ENCODE measurements at regions not wholly inside any gene's neighbourhood (a gene's known extent, or its start where the extent isn't known, plus 50 kb on each side); places are given as distances from the start of the nearest gene placed in this dataset.
"Not testable (repeated sequence)": the region's sequence is repeated elsewhere in the genome, so short reads cannot be mapped to it uniquely, and the experiment has no call there.

DNA sequence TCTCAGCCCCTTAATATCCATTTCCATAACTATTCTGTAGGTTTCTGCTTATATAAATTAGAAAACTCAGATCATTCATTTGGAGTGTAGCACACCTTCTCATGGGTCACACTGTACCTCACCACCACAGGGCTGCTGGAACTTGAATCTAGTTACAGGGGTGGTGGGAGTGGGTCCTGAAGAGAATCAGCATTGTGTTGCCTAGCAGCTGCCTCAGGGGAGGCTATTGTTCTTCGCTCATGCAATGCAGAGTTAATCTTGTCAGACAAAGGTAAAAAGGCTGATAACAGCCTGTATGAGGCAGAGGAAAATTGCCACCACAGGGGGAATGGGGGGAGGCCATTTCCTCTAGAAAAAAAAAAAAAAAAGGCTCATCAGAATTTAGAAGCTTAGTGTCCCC lies 496.0 kb upstream of the ADGRB3 start:
- DNase-seq = no peak

DNA sequence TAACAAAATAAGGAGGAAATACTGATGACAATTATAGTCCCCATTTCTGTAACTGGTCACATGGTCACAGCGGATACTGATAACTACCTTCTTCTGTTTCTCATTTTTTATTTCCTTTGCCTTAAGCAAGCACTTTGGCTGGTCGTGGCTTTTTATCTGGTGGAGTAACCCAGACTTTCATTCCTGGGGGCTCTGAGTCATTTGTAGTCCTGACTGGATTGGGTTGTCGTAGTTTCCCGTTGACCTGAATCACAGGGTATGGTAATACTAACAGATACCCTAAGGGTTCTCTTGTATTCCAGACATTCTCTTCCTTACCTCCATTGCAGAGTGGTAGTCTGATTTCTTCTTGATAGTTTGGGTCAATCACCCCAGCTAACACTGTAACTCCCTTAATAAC lies 500.3 kb upstream of the ADGRB3 start:
- no peak for DNase-seq

DNA sequence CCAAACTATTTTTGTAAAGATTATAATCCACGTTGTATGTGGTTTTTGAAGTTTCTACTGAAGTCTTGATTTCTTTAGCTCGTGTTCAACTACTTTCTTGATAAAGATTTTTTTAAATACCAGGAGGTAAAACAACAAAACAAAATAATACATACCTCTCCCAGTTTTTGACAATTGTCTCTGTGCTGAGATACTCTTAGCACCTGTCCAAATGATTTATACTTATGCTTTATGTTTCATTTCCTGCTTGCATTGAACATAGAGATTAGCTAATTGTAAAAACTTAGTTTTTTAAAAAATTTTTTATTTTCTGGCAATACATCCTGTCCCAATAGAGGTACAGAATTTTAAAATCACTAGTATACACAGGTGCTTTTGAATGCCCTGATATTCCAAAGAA lies 506.9 kb upstream of the ADGRB3 start:
- DNase-seq = no peak

DNA sequence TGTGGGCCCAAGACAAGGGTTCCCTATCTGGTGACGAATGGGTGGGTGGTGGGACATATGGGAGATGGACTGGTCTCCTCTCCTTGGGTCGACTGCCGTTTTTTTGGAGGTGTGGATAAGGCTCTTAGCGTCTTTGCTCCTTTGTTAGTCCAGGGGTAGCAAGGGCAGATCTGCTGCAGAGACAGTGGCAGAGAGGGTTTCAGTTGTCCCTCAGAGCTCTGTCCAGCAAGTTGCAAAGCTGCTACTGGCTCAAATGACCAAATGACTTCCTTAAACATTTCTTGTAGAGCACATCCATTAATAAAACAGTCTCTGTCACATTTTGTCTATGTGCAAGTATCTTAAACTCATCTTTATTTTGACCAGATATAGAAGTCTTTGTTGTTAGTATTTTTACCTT lies 508.0 kb upstream of the ADGRB3 start:
- DNase-seq = no peak

DNA sequence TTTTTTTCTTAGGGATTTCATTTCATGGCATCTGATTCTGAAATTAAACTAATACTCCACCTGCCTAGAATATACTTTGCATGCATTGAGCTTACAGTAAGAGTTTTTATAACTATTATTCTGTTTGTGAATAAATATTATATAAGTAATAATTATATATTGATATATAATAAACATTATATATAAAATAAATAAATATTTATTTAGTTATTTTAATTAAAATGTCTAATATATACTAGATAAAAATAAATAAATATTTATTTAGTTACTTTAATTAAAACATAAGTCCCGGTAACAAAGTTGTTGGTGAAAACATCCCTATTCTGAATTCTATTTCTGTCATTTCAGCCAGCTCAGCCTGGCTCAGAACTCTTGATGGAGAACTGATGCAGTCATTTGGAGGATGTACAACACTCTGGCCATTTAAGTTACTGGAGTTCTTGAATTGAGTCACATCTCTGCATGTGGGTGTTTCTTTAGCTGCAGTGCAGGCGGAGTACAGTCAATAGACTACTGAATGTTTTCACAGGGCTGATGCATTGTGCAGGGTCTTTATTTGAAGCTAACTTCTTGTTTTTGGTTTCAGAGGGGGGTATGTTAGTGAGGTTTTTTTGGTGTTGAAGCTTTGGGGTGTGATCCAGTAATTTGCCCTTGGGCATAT lies 508.9 kb upstream of the ADGRB3 start:
- no peak for DNase-seq

DNA sequence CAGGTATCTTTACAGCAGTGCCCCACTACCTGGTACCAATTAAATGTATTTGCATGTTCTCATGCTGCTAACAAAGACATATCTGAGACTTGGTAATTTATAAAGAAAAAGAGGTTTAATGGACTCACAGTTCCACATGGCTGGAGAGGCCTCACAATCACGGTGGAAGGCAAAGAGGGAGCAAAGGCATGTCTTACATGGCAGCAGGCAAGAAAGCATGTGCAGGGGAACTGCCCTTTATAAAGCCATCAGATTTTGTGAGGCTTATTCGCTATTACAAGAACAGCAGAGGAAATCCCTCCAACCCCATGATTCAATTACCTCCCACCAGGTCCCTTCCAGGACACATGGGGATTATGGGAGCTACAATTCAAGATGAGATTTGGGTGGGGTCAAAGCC lies 512.1 kb upstream of the ADGRB3 start:
- not testable (repeated sequence) for DNase-seq

DNA sequence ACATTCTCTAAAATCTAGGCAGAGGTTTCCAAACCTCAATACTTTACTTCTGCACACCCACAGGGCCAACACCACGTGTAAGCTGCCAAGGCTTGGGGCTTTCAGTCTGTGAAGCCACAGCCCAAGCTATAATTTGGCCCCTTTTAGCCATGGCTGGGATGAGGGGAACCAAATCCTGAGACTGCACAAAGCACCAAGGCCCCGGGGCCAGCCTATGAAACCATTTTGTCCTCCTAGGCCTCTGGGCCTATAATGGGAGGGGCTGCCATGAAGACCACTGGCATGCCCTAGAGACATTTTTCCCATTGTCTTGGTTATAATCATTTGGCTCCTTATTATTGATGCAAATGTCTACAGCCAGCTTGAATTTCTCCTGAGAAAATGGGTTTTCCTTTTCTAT lies 513.0 kb upstream of the ADGRB3 start:
- DNase-seq = no peak

DNA sequence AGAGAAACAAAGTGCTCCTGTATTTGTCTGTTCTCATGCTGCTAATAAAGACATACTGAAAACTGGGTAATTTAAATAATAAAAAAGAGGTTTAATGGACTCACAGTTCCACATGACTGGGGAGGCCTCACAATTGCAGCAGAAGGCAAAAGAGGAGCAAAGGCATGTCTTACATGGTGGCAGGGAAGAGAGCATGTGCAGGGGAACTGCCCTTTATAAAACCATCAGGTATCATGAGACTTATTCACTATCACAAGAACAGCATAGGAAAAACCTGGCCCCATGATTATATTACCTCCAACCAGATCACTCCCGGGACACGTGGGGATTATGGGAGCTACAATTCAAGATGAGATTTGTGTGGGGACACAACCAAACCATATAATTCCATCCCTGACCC lies 514.1 kb upstream of the ADGRB3 start:
- not testable (repeated sequence) for DNase-seq

DNA sequence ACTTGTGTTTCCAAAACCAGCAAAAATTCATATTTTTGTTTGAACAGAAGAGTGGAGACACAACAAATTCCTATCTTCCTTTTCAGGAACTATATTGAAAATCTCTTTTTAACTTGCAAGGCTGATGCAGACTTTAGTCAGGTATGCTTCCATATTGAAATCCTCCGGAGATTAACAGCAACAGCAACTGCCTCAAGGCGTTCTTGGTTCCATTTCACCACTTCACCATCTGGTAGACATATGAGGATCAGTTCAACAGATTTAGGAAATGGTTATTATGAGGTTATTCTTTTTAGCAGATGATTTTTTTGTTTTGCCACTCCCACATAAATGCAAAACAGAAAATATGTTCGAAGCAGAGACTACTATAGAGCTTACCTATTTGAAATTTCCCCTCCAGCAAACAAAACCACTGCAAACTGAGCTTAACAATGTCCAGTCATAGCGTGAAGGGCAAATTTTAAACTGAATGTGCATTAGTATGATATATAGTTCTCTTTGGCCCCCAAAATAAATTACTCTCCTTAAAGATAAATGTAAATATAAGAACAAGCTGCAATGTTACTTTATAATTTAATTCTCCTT lies 520.5 kb upstream of the ADGRB3 start:
- no peak for DNase-seq

DNA sequence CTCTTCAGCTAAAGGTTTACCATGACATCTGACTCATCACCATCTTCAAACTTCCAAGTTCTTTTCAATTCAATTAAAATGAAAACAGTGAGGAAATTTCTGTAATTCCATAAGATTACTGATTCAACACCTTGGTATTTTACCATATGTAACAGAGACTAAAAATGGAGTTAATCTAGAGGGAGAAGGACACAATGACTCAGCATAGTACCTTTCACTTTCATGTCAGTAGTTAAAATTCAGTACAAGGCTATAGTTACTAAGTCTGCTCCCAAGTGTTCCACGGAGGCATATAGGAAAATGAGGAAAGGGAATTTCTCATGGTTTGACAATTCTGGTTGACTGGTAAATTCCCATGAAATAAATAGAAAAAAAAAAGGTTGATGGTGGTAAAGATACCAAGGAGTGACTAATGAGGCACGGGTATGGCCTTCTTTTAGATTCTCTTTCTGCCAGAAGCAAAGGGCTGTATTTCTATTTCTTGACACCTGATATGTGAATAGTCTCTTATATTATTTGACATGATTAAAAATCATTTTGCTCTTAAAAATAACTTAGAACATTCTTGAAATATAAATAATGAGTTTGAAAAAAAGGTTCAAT lies 526.7 kb upstream of the ADGRB3 start:
- no peak for DNase-seq

DNA sequence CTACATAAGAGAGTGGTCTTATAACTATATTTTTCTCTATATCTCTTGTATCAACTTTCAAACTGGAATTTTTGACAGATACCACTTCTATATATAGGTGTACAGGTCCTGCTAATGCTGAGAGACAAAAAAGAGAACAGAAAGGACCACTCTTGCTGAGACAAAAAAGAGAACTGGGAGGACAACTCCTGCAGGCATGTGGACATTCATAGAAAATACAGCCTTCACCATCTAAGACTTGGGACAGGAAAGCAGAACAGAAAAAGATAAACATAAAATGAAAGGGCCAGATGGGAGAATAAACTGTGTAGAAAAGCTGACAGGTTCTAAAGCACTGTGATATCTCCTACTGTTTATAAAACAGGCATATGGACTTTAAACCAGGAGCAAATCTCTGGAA lies 541.0 kb upstream of the ADGRB3 start:
- no peak for DNase-seq

DNA sequence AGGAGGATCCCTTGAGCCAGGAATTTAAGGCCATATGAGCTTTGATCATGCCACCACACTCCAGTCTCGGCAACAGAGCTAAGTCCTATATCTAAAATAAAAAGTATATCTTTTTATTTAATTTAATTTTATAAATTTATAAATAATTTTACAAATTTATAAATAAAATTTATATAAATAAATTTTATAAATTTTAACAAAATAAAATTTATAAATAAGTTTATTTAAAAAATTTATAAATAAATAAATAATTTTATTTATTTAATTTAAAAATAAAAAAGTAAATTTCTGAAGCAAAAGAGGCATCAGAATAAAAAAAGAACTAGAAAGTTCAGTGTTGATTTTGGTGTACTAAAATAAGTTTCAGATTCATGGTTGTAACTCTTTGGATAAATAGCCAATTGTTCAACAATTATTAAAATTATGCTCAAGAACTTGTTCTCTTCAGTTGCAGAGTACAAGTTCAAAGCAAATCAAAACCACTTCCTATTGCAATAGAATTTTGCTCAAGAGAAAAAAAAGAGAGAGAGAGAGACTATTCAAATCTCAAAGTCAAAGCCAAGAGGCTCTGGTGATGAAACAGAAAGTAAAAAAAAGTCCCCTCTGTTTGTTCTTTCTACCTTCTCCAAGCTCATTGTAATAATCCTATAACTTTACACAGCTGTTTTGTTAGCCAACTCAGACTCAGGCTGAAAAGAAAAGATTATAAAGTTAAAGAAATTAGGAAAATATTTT lies 547.5 kb upstream of the ADGRB3 start:
- peak in 1 of 2 donors; percentile 9 for DNase-seq

DNA sequence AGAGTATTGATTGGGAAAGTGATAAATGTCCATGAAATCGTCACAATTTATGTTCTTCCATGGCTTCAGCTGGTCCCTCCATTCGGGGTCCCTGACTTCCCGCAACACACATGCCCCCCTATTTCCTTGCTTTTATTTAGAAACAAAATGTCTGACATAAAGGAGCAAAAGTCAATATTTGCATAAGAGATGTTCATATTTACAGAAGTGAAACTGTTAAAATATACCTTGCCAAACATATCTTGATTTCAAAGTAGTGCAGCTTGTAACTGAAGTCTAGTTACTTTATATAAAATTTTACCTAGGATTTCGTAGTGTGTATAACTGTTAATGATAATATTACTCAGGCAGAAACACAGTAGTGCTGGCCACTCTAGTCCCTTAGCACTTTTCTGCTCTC lies 548.9 kb upstream of the ADGRB3 start:
- no peak for DNase-seq

DNA sequence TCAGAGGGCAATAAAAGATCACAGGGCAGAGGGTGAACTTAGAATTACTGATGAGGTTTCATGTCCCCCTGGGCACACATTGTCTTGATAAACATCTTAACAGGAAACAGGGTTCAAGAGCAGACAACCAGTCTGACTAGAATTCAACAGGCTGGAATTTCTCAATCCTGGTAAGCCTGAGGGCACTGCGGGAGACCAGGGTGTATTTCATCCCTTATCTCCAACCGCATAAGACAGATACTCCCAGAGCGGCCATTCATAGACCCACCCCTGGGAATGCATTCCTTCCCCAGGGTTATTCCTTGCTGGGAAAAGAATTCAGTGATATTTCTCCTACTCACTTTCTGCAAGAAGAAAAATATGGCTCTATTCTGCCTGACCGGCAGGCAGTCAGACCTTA lies 549.5 kb upstream of the ADGRB3 start:
- not testable (repeated sequence) for DNase-seq

DNA sequence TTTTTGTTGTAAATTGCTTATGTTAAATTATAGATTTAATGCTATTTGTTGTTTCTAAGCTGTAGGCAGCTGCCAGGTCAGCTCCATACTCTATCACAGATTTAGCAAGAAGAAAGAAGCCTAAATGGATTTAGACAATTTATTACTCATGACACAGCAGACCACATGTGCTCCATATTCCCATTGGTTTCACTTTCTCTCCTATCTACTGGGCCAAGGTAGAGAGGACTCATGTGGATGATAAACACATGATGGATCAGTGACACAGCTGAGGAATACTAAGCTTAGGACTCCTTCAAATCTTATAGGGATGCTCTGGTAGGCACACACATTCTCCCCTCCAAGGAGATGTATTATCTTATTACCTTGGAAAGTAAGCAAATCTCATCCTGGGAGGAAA lies 553.0 kb upstream of the ADGRB3 start:
- DNase-seq = no peak

DNA sequence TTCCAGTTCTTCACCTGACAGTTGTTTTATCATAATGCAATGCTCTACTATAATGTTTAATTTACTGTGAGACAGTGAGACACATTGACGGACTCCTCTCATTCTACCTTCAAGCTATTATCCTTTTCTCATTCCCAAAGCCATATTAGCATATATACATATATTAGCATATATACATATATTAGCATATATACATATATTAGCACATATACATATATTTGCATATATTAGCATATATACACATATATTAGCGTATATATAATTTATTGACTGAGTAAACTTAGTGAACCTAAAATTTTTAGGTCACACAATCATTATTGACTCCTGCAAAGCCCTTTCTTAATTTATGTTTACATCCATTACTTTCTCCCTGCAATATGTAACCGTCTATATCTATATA lies 555.0 kb upstream of the ADGRB3 start:
- DNase-seq = no peak

DNA sequence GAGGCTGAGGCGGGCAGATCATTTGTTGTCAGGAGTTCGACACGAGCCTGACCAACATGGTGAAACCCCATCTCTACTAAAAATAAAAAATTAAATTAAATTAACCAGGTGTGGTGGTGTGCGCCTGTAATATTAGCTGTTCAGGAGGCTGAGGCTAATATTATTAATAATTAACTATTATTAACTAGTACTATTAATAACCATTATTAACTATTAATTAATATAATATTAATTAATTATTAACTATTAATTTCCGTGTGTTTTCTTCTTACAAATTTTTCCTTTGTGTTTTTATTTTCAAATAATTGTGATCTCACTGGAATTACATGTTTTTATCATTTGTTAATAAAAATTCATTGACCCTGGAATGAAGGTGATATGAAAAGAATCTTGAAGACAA lies 557.4 kb upstream of the ADGRB3 start:
- DNase-seq = no peak

DNA sequence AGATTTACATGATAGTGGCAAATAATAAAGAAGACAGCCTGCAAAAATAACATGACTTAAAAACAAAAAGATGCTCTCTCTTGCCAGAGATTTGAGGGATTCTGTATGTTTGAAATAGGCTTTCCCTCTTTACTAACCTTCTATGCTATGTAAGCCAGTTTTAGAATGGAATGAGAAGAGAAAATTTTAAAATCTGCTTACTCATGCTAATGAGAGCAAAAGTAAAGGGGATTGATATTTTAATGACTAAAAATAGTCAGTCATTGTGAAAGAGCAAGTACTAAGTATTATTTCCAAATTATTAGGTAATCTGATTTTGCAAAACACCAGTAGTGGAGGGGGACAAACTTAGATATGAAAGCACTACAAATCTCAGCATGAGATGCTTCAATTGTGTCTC lies 563.3 kb upstream of the ADGRB3 start:
- no peak for DNase-seq

DNA sequence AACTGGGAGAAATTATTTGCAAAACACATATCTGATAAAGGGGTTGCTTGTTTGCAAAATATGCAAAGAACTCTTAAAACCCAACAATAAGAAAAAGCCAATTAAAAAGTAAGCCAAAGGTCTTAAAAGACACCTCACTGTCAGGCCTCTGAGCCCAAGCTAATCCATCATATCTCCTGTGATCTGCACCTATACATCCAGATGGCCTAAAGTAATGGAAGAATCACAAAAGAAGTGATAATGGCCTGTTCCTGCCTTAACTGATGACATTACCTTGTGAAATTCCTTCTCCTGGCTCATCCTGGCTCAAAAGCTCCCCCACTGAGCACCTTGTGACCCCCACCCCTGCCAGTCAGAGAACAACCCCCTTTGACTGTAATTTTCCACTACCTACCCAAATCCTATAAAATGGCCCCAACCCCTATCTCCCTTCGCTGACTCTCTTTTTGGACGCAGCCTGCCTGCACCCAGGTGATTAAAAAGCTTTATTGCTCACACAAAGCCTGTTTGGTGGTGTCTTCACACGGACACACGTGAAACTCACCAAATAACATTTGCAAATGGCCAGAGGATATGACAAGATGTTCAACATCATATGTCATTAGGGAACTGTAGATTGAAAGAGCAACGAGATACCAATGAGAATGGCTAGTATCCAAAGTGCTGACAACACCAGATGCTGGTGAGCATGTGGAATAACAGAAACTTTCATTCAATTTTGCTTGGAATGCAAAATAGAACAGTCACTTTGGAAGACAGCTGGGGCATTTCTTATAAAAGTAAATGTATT lies 565.0 kb upstream of the ADGRB3 start:
- DNase-seq = no peak

DNA sequence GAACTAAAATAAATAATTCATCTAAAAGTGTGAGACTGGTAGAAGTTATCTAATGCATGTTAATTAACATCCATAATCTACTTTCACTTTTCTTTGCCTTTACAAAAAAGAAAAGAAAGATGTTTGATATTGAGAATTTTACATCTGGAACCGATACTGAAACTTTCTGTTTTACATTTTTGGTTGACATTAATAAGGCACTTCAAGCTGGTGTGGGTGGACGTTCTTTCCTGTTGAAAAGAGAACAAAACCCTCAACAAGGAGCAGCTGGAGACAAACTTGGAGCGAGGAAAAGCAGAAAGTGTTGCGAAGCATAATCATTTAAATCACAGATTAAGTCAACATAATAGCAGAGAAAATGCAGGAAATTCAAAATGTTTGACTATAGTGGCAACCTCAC lies 575.2 kb upstream of the ADGRB3 start:
- no peak for DNase-seq

DNA sequence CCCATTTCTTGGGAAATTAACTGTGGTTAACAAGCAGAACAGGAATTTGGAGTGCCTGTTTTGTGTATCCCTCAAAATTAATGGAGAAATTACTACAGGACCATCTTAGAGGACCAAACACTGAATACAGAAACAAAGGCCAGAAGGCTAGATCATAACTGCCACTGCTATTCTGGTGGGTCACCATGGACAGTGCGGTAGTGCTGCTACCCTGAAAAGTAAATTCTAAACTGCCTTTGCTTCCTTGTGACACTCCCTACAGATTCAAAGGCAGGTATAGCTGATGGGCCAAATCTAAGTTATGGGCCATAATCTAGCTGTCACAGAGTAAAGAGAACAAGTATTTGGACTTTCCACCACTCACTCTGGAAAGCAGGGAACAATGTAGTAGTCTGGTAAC lies 575.8 kb upstream of the ADGRB3 start:
- DNase-seq = no peak

DNA sequence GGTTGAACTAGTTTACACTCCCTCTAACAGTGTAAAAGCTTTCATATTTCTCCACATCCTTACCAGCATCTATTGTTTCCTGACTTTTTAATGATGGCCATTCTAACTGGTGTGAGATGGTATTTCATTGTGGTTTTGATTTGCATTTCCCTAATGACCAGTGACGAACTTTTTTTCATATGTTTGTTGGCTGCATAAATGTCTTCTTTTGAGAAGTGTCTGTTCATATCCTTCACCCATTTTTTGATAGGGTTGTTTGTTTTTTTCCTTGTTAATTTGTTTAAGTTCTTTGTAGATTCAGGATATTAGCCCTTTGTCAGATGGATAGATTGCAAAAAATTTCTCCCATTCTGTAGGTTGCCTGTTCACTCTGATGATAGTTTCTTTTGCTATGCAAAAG lies 578.5 kb upstream of the ADGRB3 start:
- not testable (repeated sequence) for DNase-seq

DNA sequence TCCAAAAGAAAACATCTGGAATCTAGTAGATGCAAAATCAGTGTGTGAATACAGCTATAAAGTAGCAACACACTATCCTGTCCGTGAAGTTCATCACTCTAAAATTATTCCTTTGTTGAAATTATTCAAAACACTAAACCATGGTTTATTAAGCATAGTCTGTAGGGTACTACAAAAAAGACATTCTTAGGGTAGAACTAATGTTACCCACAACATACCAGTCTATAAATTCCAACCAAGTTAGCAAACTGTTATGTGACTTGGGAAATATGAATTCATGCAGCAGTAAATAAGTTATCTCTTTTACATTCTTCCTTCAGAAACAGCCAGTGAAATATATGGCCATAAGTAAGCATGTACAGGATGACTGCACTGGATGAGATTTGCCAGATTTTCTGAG lies 580.3 kb upstream of the ADGRB3 start:
- DNase-seq = no peak

Data from CD4-positive, alpha-beta T cell treated with Interleukin-4 for 1 hour (primary cell).